IMR-90 (cell line): ENCODE measurements at regions not wholly inside any gene's neighbourhood (a gene's known extent, or its start where the extent isn't known, plus 50 kb on each side); places are given as distances from the start of the nearest gene placed in this dataset.

Experiments used
- ATAC-seq: fragments of 200-7000 bp; cut with Tn5 transposase; 2 replicates; pipeline ENCODE4 v1.9.1; 2020; ENCODE audit warnings: low read depth, mild to moderate bottlenecking, moderate library complexity
- BruUV-seq: library from RNA; stranded (reverse); fragments of 400-500 nt; replicated peaks from 2 replicates; lab custom pipeline; 2021; lab: Mats Ljungman, UMichigan
- CTCF ChIA-PET: fragments of 300-600 bp; formaldehyde crosslinking; extraction: SDS; loops from one replicate; lab custom pipeline; 2021; ENCODE audit warnings: antibody characterized with exemption; lab: Yijun Ruan, JAX
- POLR2A ChIA-PET: fragments of 300-600 bp; sonication (Branson Sonifier 250); formaldehyde crosslinking; loops from one replicate; lab custom pipeline; 2022; ENCODE audit warnings: antibody characterized with exemption; ENCODE audit not compliant: unreplicated experiment; lab: Charles Lee
- DNase-seq: peaks from one replicate; pipeline ENCODE4 v3.0.0; 2013
- H2AFZ ChIP-seq: replicated peaks from 2 replicates; pipeline ENCODE3; 2013; ENCODE audit warnings: low read length, mild to moderate bottlenecking; ENCODE audit not compliant: poor library complexity
- H2AK5ac ChIP-seq: 2 replicates; pipeline ENCODE4 v1.6.1; 2013; ENCODE audit warnings: low read depth, low read length, inconsistent platforms
- H2AK9ac ChIP-seq: replicated peaks from 2 replicates; pipeline ENCODE3; 2013; ENCODE audit warnings: mild to moderate bottlenecking, low read depth, low read length, moderate library complexity; ENCODE audit not compliant: poor library complexity
- H2BK120ac ChIP-seq: 2 replicates; pipeline ENCODE4 v1.6.1; 2013; ENCODE audit warnings: low read depth, low read length, inconsistent platforms
- H2BK15ac ChIP-seq: 3 replicates; pipeline ENCODE4 v1.6.1; 2013; ENCODE audit warnings: low read depth, low read length, inconsistent platforms
- H2BK20ac ChIP-seq: 2 replicates; pipeline ENCODE4 v1.6.1; 2013; ENCODE audit warnings: low read depth, mild to moderate bottlenecking, inconsistent platforms, low read length, moderate library complexity
- H2BK5ac ChIP-seq: 2 replicates; pipeline ENCODE4 v1.6.1; 2013; ENCODE audit warnings: mild to moderate bottlenecking, low read depth, low read length, inconsistent platforms; ENCODE audit not compliant: poor library complexity, severe bottlenecking
- H3K14ac ChIP-seq: replicated peaks from 2 replicates; pipeline ENCODE4 v1.6.1; 2013; ENCODE audit warnings: low read depth, low read length, inconsistent platforms
- H3K18ac ChIP-seq: 2 replicates; pipeline ENCODE4 v1.6.1; 2013; ENCODE audit warnings: low read depth, low read length, control low read depth
- H3K23ac ChIP-seq: 2 replicates; pipeline ENCODE4 v1.6.1; 2013; ENCODE audit warnings: low read depth, low read length, inconsistent platforms
- H3K27ac ChIP-seq: 2 replicates; pipeline ENCODE4 v1.5.1; 2013; ENCODE audit warnings: mild to moderate bottlenecking, control low read depth, low read length; ENCODE audit not compliant: insufficient read depth
- H3K27me3 ChIP-seq: 2 replicates; pipeline ENCODE4 v1.6.1; 2013; ENCODE audit warnings: low read length; ENCODE audit not compliant: control insufficient read depth, insufficient read depth
- H3K36me3 ChIP-seq: 2 replicates; pipeline ENCODE4 v1.6.1; 2013; ENCODE audit warnings: low read length, mixed read lengths; ENCODE audit not compliant: control insufficient read depth, insufficient read depth
- H3K4ac ChIP-seq: 2 replicates; pipeline ENCODE4 v1.6.1; 2013; ENCODE audit warnings: low read depth, low read length, inconsistent platforms
- H3K4me1 ChIP-seq: 2 replicates; pipeline ENCODE4 v1.6.1; 2013; ENCODE audit warnings: low read length, mixed read lengths; ENCODE audit not compliant: control insufficient read depth, insufficient read depth
- H3K4me2 ChIP-seq: 2 replicates; pipeline ENCODE4 v1.6.1; 2013; ENCODE audit warnings: low read depth, mild to moderate bottlenecking, control low read depth, low read length, moderate library complexity
- H3K4me3 ChIP-seq: 2 replicates; pipeline ENCODE4 v1.5.1; 2013; ENCODE audit warnings: low read depth, mild to moderate bottlenecking, control low read depth, low read length, moderate library complexity; ENCODE audit not compliant: insufficient read depth
- H3K56ac ChIP-seq: 2 replicates; pipeline ENCODE4 v1.6.1; 2013; ENCODE audit warnings: low read length, inconsistent platforms; ENCODE audit not compliant: insufficient read depth; ENCODE audit errors: extremely low read depth
- H3K79me1 ChIP-seq, 2 experiments: 2 replicates each; pipeline ENCODE4 v1.6.1; 2013; ENCODE audit warnings: low read length in 2 of 2, inconsistent platforms in 1 of 2, low read depth in 1 of 2
- H3K9ac ChIP-seq: 2 replicates; pipeline ENCODE4 v1.6.1; 2013; ENCODE audit warnings: low read depth, low read length, control low read depth
- H3K9me1 ChIP-seq: 2 replicates; pipeline ENCODE4 v1.6.1; 2013; ENCODE audit warnings: low read length, inconsistent platforms; ENCODE audit not compliant: insufficient read depth
- H3K9me3 ChIP-seq: 2 replicates; pipeline ENCODE4 v1.6.1; 2013; ENCODE audit warnings: low read length; ENCODE audit not compliant: control insufficient read depth, insufficient read depth
- H4K20me1 ChIP-seq: 2 replicates; pipeline ENCODE4 v1.6.1; 2013; ENCODE audit warnings: low read length, inconsistent platforms; ENCODE audit not compliant: insufficient read depth
- H4K5ac ChIP-seq: 2 replicates; pipeline ENCODE4 v1.6.1; 2013; ENCODE audit warnings: mild to moderate bottlenecking, low read depth, low read length, control low read depth
- H4K8ac ChIP-seq, 2 experiments: 2 replicates each; pipeline ENCODE4 v1.6.1; 2013; ENCODE audit warnings: low read depth in 2 of 2, low read length in 2 of 2, control low read depth in 1 of 2, inconsistent platforms in 1 of 2
- H4K91ac ChIP-seq: 2 replicates; pipeline ENCODE4 v1.6.1; 2013; ENCODE audit warnings: low read depth, low read length, inconsistent platforms; ENCODE audit not compliant: insufficient read depth
- BHLHE40 ChIP-seq: fragments of 150-350 bp; IDR thresholded peaks from 2 replicates; pipeline ENCODE4 v1.6.1; 2016; ENCODE audit warnings: mild to moderate bottlenecking, low read depth, low read length
- CEBPB ChIP-seq: IDR thresholded peaks from 2 replicates; pipeline ENCODE4 v1.6.1; 2012; ENCODE audit warnings: low read depth, low read length, improper control_type of control experiment
- CHD1 ChIP-seq: IDR thresholded peaks from 2 replicates; pipeline ENCODE4 v1.6.1; 2012; ENCODE audit warnings: low read depth, low read length, improper control_type of control experiment
- ELK1 ChIP-seq: fragments of 150-350 bp; IDR thresholded peaks from 2 replicates; pipeline ENCODE4 v1.6.1; 2016; ENCODE audit warnings: low read depth, mild to moderate bottlenecking, low read length, moderate library complexity, borderline replicate concordance
- FOS ChIP-seq: fragments of 150-350 bp; IDR thresholded peaks from 2 replicates; pipeline ENCODE4 v1.6.1; 2016; ENCODE audit warnings: low read depth, low read length
- MAZ ChIP-seq: IDR thresholded peaks from 2 replicates; pipeline ENCODE4 v1.6.1; 2012; ENCODE audit warnings: low read depth, mild to moderate bottlenecking, low read length, improper control_type of control experiment, moderate library complexity, borderline replicate concordance
- MXI1 ChIP-seq: IDR thresholded peaks from 2 replicates; pipeline ENCODE4 v1.6.1; 2012; ENCODE audit warnings: low read depth, mild to moderate bottlenecking, low read length, moderate library complexity, borderline replicate concordance
- NFE2L2 ChIP-seq: fragments of 150-350 bp; IDR thresholded peaks from 2 replicates; pipeline ENCODE4 v1.6.1; 2016; ENCODE audit warnings: low read depth, mild to moderate bottlenecking, low read length
- RFX5 ChIP-seq: IDR thresholded peaks from 2 replicates; pipeline ENCODE4 v1.8.0; 2012; ENCODE audit warnings: low read depth, mild to moderate bottlenecking, low read length, moderate library complexity
- SMC3 ChIP-seq: fragments of 150-350 bp; IDR thresholded peaks from 2 replicates; pipeline ENCODE4 v1.6.1; 2016; ENCODE audit warnings: low read depth, mild to moderate bottlenecking, antibody characterized with exemption, low read length, moderate library complexity
- WGBS, 2 experiments: methylation state at CpG; one replicate each; pipeline versions ENCODE4 v1.1.5 to v1.1.7; 2013; ENCODE audit warnings: missing lambda C conversion rate in 2 of 2; ENCODE audit not compliant: insufficient read length in 1 of 2; ENCODE audit errors: extremely low coverage in 2 of 2; 5-methylcytosine and 5-hydroxymethylcytosine counted together
- dilution Hi-C: fragments of 300-500 bp; cut with HindIII; formaldehyde crosslinking; loops from one replicate; pipeline ENCODE4 v1.14.3; 2018; ENCODE audit warnings: low sequenced_read_pairs; ENCODE audit not compliant: unreplicated experiment
- in situ Hi-C: fragments of 300-500 bp; cut with MboI; formaldehyde crosslinking; loops from 3 replicates; pipeline ENCODE4 v1.14.3; 2019; ENCODE audit warnings: low sequenced_read_pairs, inconsistent platforms, mixed read lengths
- intact Hi-C: fragments of 100-400 bp; cut with micrococcal nuclease; formaldehyde crosslinking; loops from 2 replicates; pipeline ENCODE4 v1.10.0; 2022
- TF ChIP-seq, protein P1 (sequence below): conservative IDR thresholded peaks from 2 replicates; pipeline ENCODE4 v1.5.1; 2012; ENCODE audit warnings: mild to moderate bottlenecking, low read depth, low read length, improper control_type of control experiment

DNA sequence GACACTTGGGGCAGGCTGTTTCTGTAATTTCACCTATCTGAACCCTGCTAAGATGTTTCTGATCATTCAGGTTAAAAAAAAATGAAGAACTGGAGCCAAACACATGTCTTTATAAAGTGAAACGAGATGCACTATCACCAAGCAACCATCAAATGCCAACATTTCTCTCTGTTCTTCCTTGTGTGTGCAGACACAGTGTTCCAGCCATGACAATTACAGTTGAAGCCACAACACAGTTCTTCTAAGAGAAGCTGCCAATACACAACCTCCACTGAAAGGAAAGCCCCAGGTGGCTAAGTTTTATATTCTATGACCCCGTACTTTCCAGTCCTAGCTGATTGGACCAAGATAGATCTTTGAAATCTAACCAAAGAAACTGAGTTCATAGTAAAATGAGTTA is 181.8 kb downstream of the RAD51AP2 start:
- no TSS peak for BruUV-seq
- H4K91ac ChIP-seq = no peak overlapping the region
- no peaks in the 10 kb centered on the region for H3K27me3 ChIP-seq
- no peak overlapping the region for H2AK9ac ChIP-seq
- H3K56ac ChIP-seq = no peak overlapping the region
- no peaks in the 10 kb centered on the region for H3K4me1 ChIP-seq
- ATAC-seq = no peak
- H3K18ac ChIP-seq = no peak overlapping the region
- no peak overlapping the region for H4K8ac ChIP-seq
- ChIA-PET CTCF (no interaction called here), POLR2A (no interaction called here)
- dilution Hi-C loops = no loop called here
- H3K27ac ChIP-seq = no peak overlapping the region
- no peak overlapping the region for H3K4ac ChIP-seq
- H3K9me1 ChIP-seq = no peaks in the 10 kb centered on the region
- intact Hi-C loops = no loop called here
- no peak overlapping the region for H2AFZ ChIP-seq
- no peak overlapping the region for H3K4me3 ChIP-seq
- H4K20me1 ChIP-seq = no peaks in the 10 kb centered on the region
- no peaks in the 10 kb centered on the region for H3K9me3 ChIP-seq
- no peak overlapping the region for H2BK5ac ChIP-seq
- no peak overlapping the region for H3K4me2 ChIP-seq
- H3K9ac ChIP-seq = no peak overlapping the region
- no peak overlapping the region for H2BK120ac ChIP-seq
- H3K79me1 ChIP-seq = no peaks in the 10 kb centered on the region
- no peak overlapping the region for H2BK15ac ChIP-seq
- H4K5ac ChIP-seq = no peak overlapping the region
- no CpG with 5 or more reads among the region's 2 CpGs for WGBS, 2 experiments
- no peaks in the 10 kb centered on the region for H3K36me3 ChIP-seq
- TF ChIP-seq SMC3 = no peak
- TF ChIP-seq RFX5 = no peak
- TF ChIP-seq MXI1 = no peak
- TF ChIP-seq FOS = no peak
- TF ChIP-seq CEBPB = no peak
- no peak for TF ChIP-seq NFE2L2
- TF ChIP-seq, protein P1, sequence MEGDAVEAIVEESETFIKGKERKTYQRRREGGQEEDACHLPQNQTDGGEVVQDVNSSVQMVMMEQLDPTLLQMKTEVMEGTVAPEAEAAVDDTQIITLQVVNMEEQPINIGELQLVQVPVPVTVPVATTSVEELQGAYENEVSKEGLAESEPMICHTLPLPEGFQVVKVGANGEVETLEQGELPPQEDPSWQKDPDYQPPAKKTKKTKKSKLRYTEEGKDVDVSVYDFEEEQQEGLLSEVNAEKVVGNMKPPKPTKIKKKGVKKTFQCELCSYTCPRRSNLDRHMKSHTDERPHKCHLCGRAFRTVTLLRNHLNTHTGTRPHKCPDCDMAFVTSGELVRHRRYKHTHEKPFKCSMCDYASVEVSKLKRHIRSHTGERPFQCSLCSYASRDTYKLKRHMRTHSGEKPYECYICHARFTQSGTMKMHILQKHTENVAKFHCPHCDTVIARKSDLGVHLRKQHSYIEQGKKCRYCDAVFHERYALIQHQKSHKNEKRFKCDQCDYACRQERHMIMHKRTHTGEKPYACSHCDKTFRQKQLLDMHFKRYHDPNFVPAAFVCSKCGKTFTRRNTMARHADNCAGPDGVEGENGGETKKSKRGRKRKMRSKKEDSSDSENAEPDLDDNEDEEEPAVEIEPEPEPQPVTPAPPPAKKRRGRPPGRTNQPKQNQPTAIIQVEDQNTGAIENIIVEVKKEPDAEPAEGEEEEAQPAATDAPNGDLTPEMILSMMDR = no peak
- no peak for TF ChIP-seq ELK1
- no peak for TF ChIP-seq MAZ
- TF ChIP-seq CHD1 = no peak
- TF ChIP-seq BHLHE40 = no peak
- H3K14ac ChIP-seq = no peak overlapping the region
- H3K23ac ChIP-seq = no peak overlapping the region
- DNase-seq = no peak
- in situ Hi-C loops = no loop called here
- H2AK5ac ChIP-seq = no peak overlapping the region
- H2BK20ac ChIP-seq = no peak overlapping the region
